ENCODE measurements at regions not wholly inside any gene's neighbourhood (a gene's known extent, or its start where the extent isn't known, plus 50 kb on each side); places are given as distances from the start of the nearest gene placed in this dataset.

DNA sequence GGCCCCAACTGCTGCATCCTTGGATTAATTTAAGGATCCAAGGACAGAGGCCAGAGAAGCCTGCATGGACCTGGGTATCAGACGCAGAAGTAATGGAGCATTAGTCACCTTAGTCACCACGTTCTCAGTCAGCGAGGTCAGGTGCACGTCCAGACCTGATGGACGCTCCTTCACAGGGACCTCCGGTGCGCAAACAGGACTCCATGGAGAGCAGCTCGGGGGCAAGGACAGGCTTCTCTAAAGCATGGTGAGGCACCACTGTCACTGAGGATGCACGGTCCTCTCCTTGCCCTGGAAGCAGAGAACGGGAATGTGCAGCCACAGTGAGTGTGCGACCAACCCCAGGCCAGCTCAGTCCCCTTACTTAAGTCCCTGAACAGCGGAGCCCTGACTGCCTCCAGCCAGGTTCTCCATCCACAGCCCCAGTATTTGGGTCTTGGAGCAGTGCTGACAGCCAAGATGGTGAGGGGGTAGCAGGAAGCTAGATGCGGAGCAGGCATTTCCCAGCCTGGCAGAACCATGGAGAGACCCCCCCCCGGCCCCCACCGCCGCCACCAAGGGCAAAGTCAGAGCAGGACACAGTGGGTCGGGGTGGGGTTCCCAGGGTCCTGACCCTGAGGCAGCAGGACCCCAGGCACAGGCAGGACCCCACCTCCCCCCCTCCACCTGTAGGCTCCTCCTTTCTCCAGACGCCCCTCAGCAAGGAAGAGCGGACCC lies 253.4 kb upstream of the SFSWAP start:
- TF ChIP-seq CTCF (IDR thresholded peaks at IDR 0.05) (no peak), POLR2A (IDR thresholded peaks at IDR 0.05) (no peak)
- Histone ChIP-seq H3K36me3 (no peaks in the 10 kb centered on the region), H3K4me3 (no peak overlapping the region), H3K27ac (no peak overlapping the region), H3K9me3 (no peaks in the 10 kb centered on the region), H3K4me1 (no peaks in the 10 kb centered on the region), H3K27me3 (no peaks in the 10 kb centered on the region)
- DNase-seq: no peak

GRCh38 chr12:131458048-131458374 lies 252.9 kb upstream of the SFSWAP start:
- Histone ChIP-seq H3K27me3 (no peaks in the 10 kb centered on the region), H3K4me1 (no peaks in the 10 kb centered on the region), H3K36me3 (no peaks in the 10 kb centered on the region), H3K4me3 (no peak overlapping the region), H3K27ac (no peak overlapping the region), H3K9me3 (no peaks in the 10 kb centered on the region)
- TF ChIP-seq POLR2A (IDR thresholded peaks at IDR 0.05) (no peak), CTCF (IDR thresholded peaks at IDR 0.05) (no peak)
- no peak for DNase-seq

DNA sequence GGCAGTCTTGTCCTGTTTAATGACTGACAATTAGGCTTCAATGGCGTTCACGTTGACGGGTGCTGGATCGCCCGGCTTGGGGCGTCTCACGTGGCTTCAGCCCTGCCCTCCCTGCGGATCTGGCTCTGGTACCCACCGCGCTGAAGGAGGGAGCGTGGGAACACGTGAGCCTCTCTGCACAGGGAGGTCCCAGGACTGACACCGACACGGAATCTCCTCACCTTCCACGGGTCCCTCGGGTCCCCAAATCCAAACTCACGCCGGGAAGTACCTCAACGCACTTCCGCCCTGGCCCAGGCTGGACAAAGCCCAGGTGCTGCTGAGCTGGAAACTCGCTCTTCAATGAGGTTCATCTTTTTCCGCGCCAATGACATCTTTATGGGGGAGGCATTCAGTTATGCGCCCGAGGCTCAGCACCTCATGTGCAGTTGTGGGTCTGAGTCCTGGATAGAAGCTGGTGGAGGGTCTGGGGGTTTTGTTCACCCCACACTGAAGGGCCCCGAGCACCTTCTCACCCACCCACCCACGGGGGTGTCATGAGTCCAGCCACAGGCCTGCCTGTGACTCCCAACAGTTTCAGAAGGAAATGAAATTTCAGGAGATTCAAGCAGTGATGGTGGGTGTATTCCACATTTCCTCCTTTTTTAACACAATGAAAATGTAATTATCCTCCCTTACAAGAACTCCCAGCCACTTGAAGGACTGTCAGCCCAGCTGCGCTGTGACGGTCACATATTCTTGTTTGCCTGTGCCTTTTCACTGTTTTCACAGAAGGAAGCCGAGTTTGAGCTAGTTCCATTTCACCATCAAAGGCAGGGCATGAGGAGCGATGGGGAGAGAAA lies 251.7 kb upstream of the SFSWAP start:
- Histone ChIP-seq H3K36me3 (no peaks in the 10 kb centered on the region), H3K4me1 (no peaks in the 10 kb centered on the region), H3K27me3 (no peaks in the 10 kb centered on the region), H3K27ac (no peak overlapping the region), H3K4me3 (no peak overlapping the region), H3K9me3 (no peaks in the 10 kb centered on the region)
- no peak for DNase-seq
- TF ChIP-seq POLR2A (IDR thresholded peaks at IDR 0.05) (no peak), CTCF (IDR thresholded peaks at IDR 0.05) (no peak)

- no peaks in the 10 kb centered on the region for H3K9me3 ChIP-seq
- no peak for DNase-seq
- H3K27ac ChIP-seq: no peak overlapping the region
- no peaks in the 10 kb centered on the region for H3K27me3 ChIP-seq
- H3K36me3 ChIP-seq: no peaks in the 10 kb centered on the region
- TF ChIP-seq CTCF (IDR thresholded peaks at IDR 0.05): no peak
- TF ChIP-seq POLR2A (IDR thresholded peaks at IDR 0.05): no peak
- no peak overlapping the region for H3K4me3 ChIP-seq
- H3K4me1 ChIP-seq: no peaks in the 10 kb centered on the region
Measured at GRCh38 chr12:131459773-131460365, 251.0 kb upstream of the SFSWAP start.

- no peak for DNase-seq
- Histone ChIP-seq H3K4me1 (no peaks in the 10 kb centered on the region), H3K9me3 (no peaks in the 10 kb centered on the region), H3K36me3 (no peaks in the 10 kb centered on the region), H3K27me3 (no peaks in the 10 kb centered on the region), H3K4me3 (no peak overlapping the region), H3K27ac (no peak overlapping the region)
- no peak for TF ChIP-seq CTCF (IDR thresholded peaks at IDR 0.05)
- no peak for TF ChIP-seq POLR2A (IDR thresholded peaks at IDR 0.05)
Measured at GRCh38 chr12:131460520-131460919, 250.4 kb upstream of the SFSWAP start.
